ENCODE measurements at regions not wholly inside any gene's neighbourhood (a gene's known extent, or its start where the extent isn't known, plus 50 kb on each side); places are given as distances from the start of the nearest gene placed in this dataset.

DNA sequence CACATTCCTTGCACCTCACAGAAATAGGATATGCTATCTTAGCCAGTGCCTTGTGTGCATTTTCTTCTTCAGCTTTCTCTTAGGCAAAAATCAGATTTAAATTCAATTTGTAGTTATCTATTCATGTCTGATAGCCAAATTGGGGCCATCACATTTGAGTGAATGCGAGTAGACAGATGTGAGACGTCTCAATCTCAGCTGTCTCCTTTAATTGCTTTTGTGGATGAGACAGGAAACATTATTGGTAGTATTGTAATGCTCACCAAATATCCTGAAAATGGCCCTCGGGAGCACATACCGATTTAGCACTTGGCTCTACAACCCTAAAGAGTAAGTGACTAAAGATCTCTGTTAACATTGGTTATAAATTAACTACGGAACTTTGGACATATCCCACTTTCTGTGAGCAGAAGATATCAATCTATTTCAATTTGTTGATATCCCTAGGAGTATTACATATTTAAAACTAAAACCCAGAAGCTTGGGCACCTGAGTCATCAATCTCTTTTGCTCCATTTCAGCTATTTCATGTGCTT, 1012.5 kb upstream of the TMEM132C start:
- no peak for TF ChIP-seq CTCF (IDR thresholded peaks at IDR 0.05; ENCODE audit: low read depth, low read length)
- TF ChIP-seq POLR2A (IDR thresholded peaks at IDR 0.05; ENCODE audit: extremely low read depth, insufficient read length), result no peak
